Gastrocnemius medialis (tissue), 4 donors: ENCODE measurements at regions not wholly inside any gene's neighbourhood (a gene's known extent, or its start where the extent isn't known, plus 50 kb on each side); places are given as distances from the start of the nearest gene placed in this dataset.

Experiments used
- ATAC-seq, 2 donors: fragments of 150-250 bp; one replicate each; pipeline ENCODE4 v1.9.1; 2016
- DNase-seq, 2 donors: peaks; one replicate each; pipeline ENCODE4 v3.0.0-alpha.2; 2019
- H3K27ac ChIP-seq, 4 donors: fragments of 200-600 bp; sonication (generic); 1 replicate in 1 of 4; 2 replicates in 3 of 4; pipeline ENCODE4 v1.5.1; 2016 to 2018; ENCODE audit warnings: mild to moderate bottlenecking in 2 of 4, moderate library complexity in 1 of 4
- H3K27me3 ChIP-seq, 3 donors: fragments of 200-600 bp; sonication (generic) in 2 of 3; 1 replicate in 1 of 3; 2 replicates in 2 of 3; pipeline versions ENCODE4 v1.5.1 to v1.6.0; 2016 to 2019; ENCODE audit warnings: mild to moderate bottlenecking in 1 of 3, moderate library complexity in 1 of 3
- H3K36me3 ChIP-seq, 2 donors: fragments of 200-600 bp; sonication (generic) in 1 of 2; one replicate each; pipeline ENCODE4 v1.5.1; 2017 to 2018
- H3K4me1 ChIP-seq, 2 donors: fragments of 200-600 bp; sonication (generic) in 1 of 2; one replicate each; pipeline ENCODE4 v1.5.1; 2016 to 2017; ENCODE audit warnings: mild to moderate bottlenecking in 2 of 2
- H3K4me3 ChIP-seq, 4 donors: fragments of 200-600 bp; sonication (generic) in 3 of 4; 1 replicate in 1 of 4; 2 replicates in 3 of 4; pipeline ENCODE4 v1.5.1; 2016 to 2019; ENCODE audit warnings: mild to moderate bottlenecking in 2 of 4
- H3K9me3 ChIP-seq, 3 donors: fragments of 200-600 bp; sonication (generic) in 2 of 3; 1 replicate in 1 of 3; 2 replicates in 2 of 3; pipeline ENCODE4 v1.5.1; 2016 to 2019
- POLR2A ChIP-seq, 2 donors: fragments of 450-650 bp; IDR thresholded peaks; one replicate each; pipeline ENCODE4 v1.6.1; 2017; ENCODE audit warnings: antibody characterized with exemption in 2 of 2, mild to moderate bottlenecking in 2 of 2, moderate library complexity in 2 of 2
- in situ Hi-C, 4 donors: fragments of 200-750 bp; cut with MboI; loops; one replicate each; pipeline versions ENCODE4 v1.15.0 to v1.8.0; 2017; ENCODE audit warnings: low sequenced_read_pairs in 4 of 4
- intact Hi-C: fragments of 100-400 bp; cut with DNase I; formaldehyde crosslinking; loops from one replicate; pipeline ENCODE4 v1.15.1; 2023; ENCODE audit warnings: low total_unique reads
- TF ChIP-seq, protein P1 (sequence below), 5 experiments: fragments of 450-650 bp in 3 of 5; fragments of 200-600 bp in 2 of 5; sonication (generic) in 2 of 5; IDR thresholded peaks in 4 of 5; conservative IDR thresholded peaks in 1 of 5; 1 replicate in 4 of 5; 2 replicates in 1 of 5; pipeline ENCODE4 v1.5.1; 2016 to 2019; ENCODE audit warnings: antibody characterized with exemption in 5 of 5, mild to moderate bottlenecking in 3 of 5, moderate library complexity in 3 of 5

DNA sequence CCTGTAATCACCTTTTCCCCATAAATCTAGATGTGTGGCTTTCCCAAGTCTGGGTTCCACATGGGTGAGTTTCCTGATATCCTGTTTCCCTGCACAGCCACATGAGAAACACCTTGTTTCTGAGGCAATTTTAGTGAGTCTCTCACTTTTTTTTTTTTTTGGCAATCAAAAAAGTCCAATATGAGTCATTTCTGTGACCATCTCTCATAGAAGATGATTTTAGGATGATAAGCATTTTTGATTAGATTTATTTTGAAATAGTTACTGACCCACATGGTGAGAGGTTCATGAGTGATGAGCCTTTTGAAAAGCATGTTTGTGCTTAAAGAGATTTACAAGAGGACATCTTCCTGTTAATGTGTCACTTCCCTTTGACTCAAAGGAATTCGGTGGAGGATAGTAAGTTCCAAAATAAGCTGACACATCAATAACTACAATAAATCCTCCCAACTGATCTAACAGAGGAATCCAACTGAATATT, 464.0 kb downstream of the INHBA start:
- TF ChIP-seq, protein P1, sequence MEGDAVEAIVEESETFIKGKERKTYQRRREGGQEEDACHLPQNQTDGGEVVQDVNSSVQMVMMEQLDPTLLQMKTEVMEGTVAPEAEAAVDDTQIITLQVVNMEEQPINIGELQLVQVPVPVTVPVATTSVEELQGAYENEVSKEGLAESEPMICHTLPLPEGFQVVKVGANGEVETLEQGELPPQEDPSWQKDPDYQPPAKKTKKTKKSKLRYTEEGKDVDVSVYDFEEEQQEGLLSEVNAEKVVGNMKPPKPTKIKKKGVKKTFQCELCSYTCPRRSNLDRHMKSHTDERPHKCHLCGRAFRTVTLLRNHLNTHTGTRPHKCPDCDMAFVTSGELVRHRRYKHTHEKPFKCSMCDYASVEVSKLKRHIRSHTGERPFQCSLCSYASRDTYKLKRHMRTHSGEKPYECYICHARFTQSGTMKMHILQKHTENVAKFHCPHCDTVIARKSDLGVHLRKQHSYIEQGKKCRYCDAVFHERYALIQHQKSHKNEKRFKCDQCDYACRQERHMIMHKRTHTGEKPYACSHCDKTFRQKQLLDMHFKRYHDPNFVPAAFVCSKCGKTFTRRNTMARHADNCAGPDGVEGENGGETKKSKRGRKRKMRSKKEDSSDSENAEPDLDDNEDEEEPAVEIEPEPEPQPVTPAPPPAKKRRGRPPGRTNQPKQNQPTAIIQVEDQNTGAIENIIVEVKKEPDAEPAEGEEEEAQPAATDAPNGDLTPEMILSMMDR (IDR thresholded peaks at IDR 0.05 in 4 of 5, conservative IDR thresholded peaks at IDR 0.05 in 1 of 5), result no peak
- TF ChIP-seq POLR2A (IDR thresholded peaks at IDR 0.05), result no peak
- H3K4me3 ChIP-seq, result no peak overlapping the region
- H3K27ac ChIP-seq, result no peak overlapping the region
- no peaks in the 10 kb centered on the region for H3K9me3 ChIP-seq
- ATAC-seq, result no peak
- in situ Hi-C loops, result no loop called here
- intact Hi-C loops, result no loop called here
- no peaks in the 10 kb centered on the region for H3K4me1 ChIP-seq
- no peaks in the 10 kb centered on the region for H3K36me3 ChIP-seq
- H3K27me3 ChIP-seq, result no peaks in the 10 kb centered on the region
- no peak for DNase-seq

DNA sequence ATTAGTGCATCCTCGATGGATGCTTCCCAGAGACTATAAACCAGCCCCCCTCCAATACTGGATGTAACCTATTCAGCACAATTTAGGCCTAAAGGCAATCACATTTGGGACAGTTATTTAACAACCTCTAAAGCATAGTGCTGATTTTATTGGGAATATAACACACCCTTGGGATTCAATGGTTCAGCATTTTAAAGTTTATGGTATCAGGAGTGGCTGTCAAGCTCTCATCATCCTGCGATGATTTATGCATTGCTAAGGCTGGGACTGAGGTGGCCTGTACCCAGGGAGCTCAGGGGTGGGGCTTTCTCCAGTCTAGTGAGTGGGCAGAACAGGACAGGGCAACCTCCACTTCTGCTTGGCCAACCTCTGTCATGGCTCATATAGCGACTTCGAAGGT, 464.9 kb downstream of the INHBA start:
- H3K4me1 ChIP-seq, result no peaks in the 10 kb centered on the region
- H3K9me3 ChIP-seq, result no peaks in the 10 kb centered on the region
- ATAC-seq (no peak), DNase-seq (no peak)
- H3K4me3 ChIP-seq, result no peak overlapping the region
- intact Hi-C loops, result no loop called here
- TF ChIP-seq, protein P1 (IDR thresholded peaks at IDR 0.05 in 4 of 5, conservative IDR thresholded peaks at IDR 0.05 in 1 of 5), result no peak
- no peak for TF ChIP-seq POLR2A (IDR thresholded peaks at IDR 0.05)
- no peaks in the 10 kb centered on the region for H3K36me3 ChIP-seq
- H3K27ac ChIP-seq, result no peak overlapping the region
- in situ Hi-C loops, result no loop called here
- H3K27me3 ChIP-seq, result no peaks in the 10 kb centered on the region

DNA sequence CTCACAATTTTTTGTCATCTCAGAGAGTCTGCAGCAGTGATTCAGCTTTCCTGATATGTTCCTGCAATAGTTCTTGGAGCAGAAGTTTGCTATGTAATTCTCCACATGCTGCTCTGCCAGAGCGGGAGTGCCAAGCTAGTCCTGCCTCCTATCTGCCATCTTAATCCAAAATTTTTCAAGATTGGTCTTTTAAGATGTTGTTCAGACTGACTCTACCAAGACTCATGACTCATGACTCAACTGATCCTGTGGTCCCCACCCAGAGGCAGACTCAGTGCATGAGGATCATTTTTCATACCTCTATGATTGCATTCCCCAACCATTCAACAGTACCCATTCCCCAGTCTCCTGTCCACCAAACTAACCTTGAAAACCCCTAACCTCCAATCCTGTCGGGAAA, 470.8 kb downstream of the INHBA start:
- no peak for ATAC-seq
- TF ChIP-seq POLR2A (IDR thresholded peaks at IDR 0.05), result no peak
- TF ChIP-seq, protein P1 (IDR thresholded peaks at IDR 0.05 in 4 of 5, conservative IDR thresholded peaks at IDR 0.05 in 1 of 5), result no peak
- intact Hi-C loops (no loop called here), in situ Hi-C loops (no loop called here)
- no peak for DNase-seq
- no peaks in the 10 kb centered on the region for H3K36me3 ChIP-seq
- no peak overlapping the region for H3K4me3 ChIP-seq
- no peaks in the 10 kb centered on the region for H3K4me1 ChIP-seq
- H3K27me3 ChIP-seq, result no peaks in the 10 kb centered on the region
- no peaks in the 10 kb centered on the region for H3K9me3 ChIP-seq
- H3K27ac ChIP-seq, result no peak overlapping the region

DNA sequence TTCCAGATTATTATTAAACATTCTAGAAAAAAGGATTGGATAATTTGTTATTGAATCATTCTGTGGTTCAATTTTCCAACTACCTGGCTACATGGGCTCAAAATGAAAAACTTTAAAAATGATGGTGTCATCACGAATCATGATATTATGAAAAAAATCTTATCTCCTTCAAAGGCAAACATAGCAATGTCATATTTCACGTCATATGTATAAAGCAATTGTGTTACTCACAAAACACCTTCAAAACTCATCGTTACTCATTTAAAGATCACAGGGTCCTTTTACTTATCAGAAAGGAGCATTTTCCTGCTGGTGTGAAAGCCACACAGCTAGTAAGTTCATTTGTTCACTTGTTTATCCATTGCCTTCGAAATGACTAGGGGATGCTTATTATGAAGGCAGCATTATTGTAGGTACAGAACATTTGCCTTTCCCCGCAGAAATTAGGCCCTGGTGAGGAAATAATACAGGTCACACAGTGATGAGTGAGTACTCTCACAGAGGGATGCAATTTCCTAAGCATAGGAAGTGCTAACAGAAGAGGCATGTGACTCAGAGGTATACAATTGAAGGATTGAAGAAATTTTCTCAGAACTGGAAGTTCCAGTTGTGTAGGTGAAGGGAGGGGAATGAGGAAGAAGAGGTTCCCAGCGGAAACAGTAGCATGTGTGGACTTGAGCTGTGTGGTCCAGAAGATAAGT, 478.7 kb downstream of the INHBA start:
- Histone ChIP-seq H3K9me3 (no peaks in the 10 kb centered on the region), H3K4me3 (no peak overlapping the region), H3K27me3 (no peaks in the 10 kb centered on the region), H3K27ac (no peak overlapping the region), H3K4me1 (no peaks in the 10 kb centered on the region), H3K36me3 (no peaks in the 10 kb centered on the region)
- no peak for ATAC-seq
- intact Hi-C loops, result no loop called here
- in situ Hi-C loops, result no loop called here
- TF ChIP-seq, protein P1 (IDR thresholded peaks at IDR 0.05 in 4 of 5, conservative IDR thresholded peaks at IDR 0.05 in 1 of 5), result no peak
- no peak for TF ChIP-seq POLR2A (IDR thresholded peaks at IDR 0.05)
- DNase-seq, result no peak

DNA sequence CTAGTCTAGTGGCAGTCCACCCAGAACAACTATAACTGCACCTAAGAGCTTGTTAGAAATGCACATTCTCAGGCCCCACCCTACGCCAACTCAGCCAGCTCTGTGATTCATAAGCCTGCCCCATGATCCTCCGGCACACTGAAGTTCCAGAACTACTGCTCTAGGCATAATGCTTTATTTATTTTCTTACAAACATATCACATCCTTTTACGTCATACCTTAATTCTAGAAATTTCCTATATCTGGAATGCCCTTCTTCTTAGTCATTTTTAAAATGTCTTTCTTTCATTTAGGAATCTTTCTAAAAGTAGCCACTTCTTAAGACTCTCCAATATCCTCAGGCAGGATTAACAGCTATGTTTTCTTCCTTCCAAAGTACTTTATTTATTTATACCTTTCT, 480.1 kb downstream of the INHBA start:
- TF ChIP-seq POLR2A (IDR thresholded peaks at IDR 0.05), result no peak
- TF ChIP-seq, protein P1 (IDR thresholded peaks at IDR 0.05 in 4 of 5, conservative IDR thresholded peaks at IDR 0.05 in 1 of 5), result no peak
- no peak for DNase-seq
- no peak for ATAC-seq
- Histone ChIP-seq H3K4me1 (no peaks in the 10 kb centered on the region), H3K27ac (no peak overlapping the region), H3K27me3 (no peaks in the 10 kb centered on the region), H3K4me3 (no peak overlapping the region), H3K36me3 (no peaks in the 10 kb centered on the region), H3K9me3 (no peaks in the 10 kb centered on the region)
- intact Hi-C loops (no loop called here), in situ Hi-C loops (no loop called here)
